ENCODE measurements at regions not wholly inside any gene's neighbourhood (a gene's known extent, or its start where the extent isn't known, plus 50 kb on each side); places are given as distances from the start of the nearest gene placed in this dataset.

- DNase-seq: no peak
Measured at GRCh38 chr10:43012578-43012977, 64.3 kb upstream of the RET start.

- DNase-seq: no peak
Measured at GRCh38 chr10:43013065-43013464, 63.8 kb upstream of the RET start.

GRCh38 chr10:43024524-43024923 is 52.3 kb upstream of the RET start:
- DNase-seq: no peak

- no peak for DNase-seq
Measured at GRCh38 chr10:43024942-43025700, 51.7 kb upstream of the RET start.

- DNase-seq: no peak
Measured at GRCh38 chr10:43026039-43026973, 50.6 kb upstream of the RET start.

Data from NCI-H748 treated with DMSO at 0.1 percent for 48 hours (cell line).